Upper lobe of right lung (tissue), 1 donor: ENCODE measurements at regions not wholly inside any gene's neighbourhood (a gene's known extent, or its start where the extent isn't known, plus 50 kb on each side); places are given as distances from the start of the nearest gene placed in this dataset.

Source experiments
- ATAC-seq: fragments of 200-7000 bp; cut with Tn5 transposase; one replicate; pipeline ENCODE4 v1.9.1; 2020; ENCODE audit warnings: mild to moderate bottlenecking, moderate library complexity
- DNase-seq: peaks from one replicate; pipeline ENCODE4 v3.0.0-alpha.2; 2020
- H3K27ac ChIP-seq: fragments of 200-600 bp; one replicate; pipeline ENCODE4 v1.8.0; 2022
- H3K27me3 ChIP-seq: fragments of 200-600 bp; one replicate; pipeline ENCODE4 v1.8.0; 2022; ENCODE audit warnings: mild to moderate bottlenecking
- H3K36me3 ChIP-seq: fragments of 200-600 bp; one replicate; pipeline ENCODE4 v1.8.0; 2022
- H3K4me1 ChIP-seq: fragments of 200-600 bp; one replicate; pipeline ENCODE4 v1.8.0; 2022
- H3K4me3 ChIP-seq: fragments of 200-600 bp; one replicate; pipeline ENCODE4 v1.8.0; 2022; ENCODE audit warnings: mild to moderate bottlenecking
- H3K9me3 ChIP-seq: fragments of 200-600 bp; one replicate; pipeline ENCODE4 v1.8.0; 2022
- CTCF ChIP-seq: fragments of 200-600 bp; IDR thresholded peaks from one replicate; pipeline ENCODE4 v1.8.0; 2022; ENCODE audit warnings: antibody characterized with exemption
- intact Hi-C: fragments of 100-400 bp; cut with DNase I; formaldehyde crosslinking; loops from one replicate; pipeline ENCODE4 v1.11.0; 2022
- donor health status: DM: no; HTN: yes; CAD: no; lungs with severe emphysema.

GRCh38 chr2:41483982-41484857 is 563.6 kb upstream of the PKDCC start:
- Histone ChIP-seq H3K27ac (no peak overlapping the region), H3K9me3 (no peaks in the 10 kb centered on the region), H3K4me3 (no peak overlapping the region), H3K27me3 (no peaks in the 10 kb centered on the region), H3K4me1 (no peaks in the 10 kb centered on the region), H3K36me3 (no peaks in the 10 kb centered on the region)
- TF ChIP-seq CTCF: no peak
- no peak for ATAC-seq
- no peak for DNase-seq
- intact Hi-C loops: no loop called here

- no peaks in the 10 kb centered on the region for H3K27me3 ChIP-seq
These were observed 563.0 kb upstream of the PKDCC start for GRCh38 chr2:41484858-41485234.

GRCh38 chr2:41486948-41487347 is 560.9 kb upstream of the PKDCC start:
- DNase-seq: no peak
- TF ChIP-seq CTCF: no peak
- no peaks in the 10 kb centered on the region for H3K36me3 ChIP-seq
- no peaks in the 10 kb centered on the region for H3K4me1 ChIP-seq
- no peaks in the 10 kb centered on the region for H3K27me3 ChIP-seq
- H3K9me3 ChIP-seq: no peaks in the 10 kb centered on the region
- H3K4me3 ChIP-seq: no peak overlapping the region
- no peak for ATAC-seq
- intact Hi-C loops: no loop called here
- H3K27ac ChIP-seq: no peak overlapping the region

More at GRCh38 chr2:41484858-41485234, 563.0 kb upstream of the PKDCC start:
- Histone ChIP-seq H3K4me3 (no peak overlapping the region), H3K27ac (no peak overlapping the region), H3K4me1 (no peaks in the 10 kb centered on the region), H3K9me3 (no peaks in the 10 kb centered on the region), H3K36me3 (no peaks in the 10 kb centered on the region)
- no peak for TF ChIP-seq CTCF
- DNase-seq (no peak), ATAC-seq (no peak)
- intact Hi-C loops: no loop called here

GRCh38 chr2:41488888-41489287 is 558.9 kb upstream of the PKDCC start:
- no peak overlapping the region for H3K4me3 ChIP-seq
- H3K27me3 ChIP-seq: no peaks in the 10 kb centered on the region
- DNase-seq: no peak
- H3K36me3 ChIP-seq: no peaks in the 10 kb centered on the region
- H3K27ac ChIP-seq: no peak overlapping the region
- TF ChIP-seq CTCF: no peak
- H3K4me1 ChIP-seq: no peaks in the 10 kb centered on the region
- H3K9me3 ChIP-seq: no peaks in the 10 kb centered on the region
- no peak for ATAC-seq
- intact Hi-C loops: no loop called here

GRCh38 chr2:41489638-41490037 is 558.2 kb upstream of the PKDCC start:
- H3K9me3 ChIP-seq: peaks cover 4% of the 10 kb centered on the region
- intact Hi-C loops: no loop called here
- no peak overlapping the region for H3K27ac ChIP-seq
- TF ChIP-seq CTCF: no peak
- no peak overlapping the region for H3K4me3 ChIP-seq
- no peaks in the 10 kb centered on the region for H3K4me1 ChIP-seq
- ATAC-seq (no peak), DNase-seq (no peak)
- no peaks in the 10 kb centered on the region for H3K36me3 ChIP-seq
- no peaks in the 10 kb centered on the region for H3K27me3 ChIP-seq
